Loucy (cell line): ENCODE measurements at regions not wholly inside any gene's neighbourhood (a gene's known extent, or its start where the extent isn't known, plus 50 kb on each side); places are given as distances from the start of the nearest gene placed in this dataset.

Source experiments
- H2AFZ ChIP-seq: fragments of 200-600 bp; sonication (generic); 2 replicates; pipeline ENCODE4 v1.6.0; 2016; ENCODE audit warnings: antibody characterized with exemption, mild to moderate bottlenecking, low read length, moderate library complexity
- H3F3A ChIP-seq: fragments of 200-600 bp; 2 replicates; pipeline ENCODE4 v1.6.0; 2016; ENCODE audit warnings: antibody characterized with exemption, low read depth, mild to moderate bottlenecking
- H3K27me3 ChIP-seq: fragments of 200-600 bp; sonication (generic); 2 replicates; pipeline ENCODE4 v1.6.1; 2014; ENCODE audit warnings: low read length, mild to moderate bottlenecking; ENCODE audit not compliant: insufficient read depth, poor library complexity, severe bottlenecking
- H3K36me3 ChIP-seq: fragments of 200-600 bp; sonication (generic); 2 replicates; pipeline ENCODE4 v1.6.1; 2016; ENCODE audit warnings: low read length; ENCODE audit not compliant: insufficient read depth
- H3K4me1 ChIP-seq: fragments of 200-600 bp; sonication (generic); 2 replicates; pipeline ENCODE4 v1.5.1; 2014; ENCODE audit warnings: low read length, mild to moderate bottlenecking; ENCODE audit not compliant: insufficient read depth, poor library complexity, severe bottlenecking
- H3K4me2 ChIP-seq: fragments of 200-600 bp; sonication (generic); 2 replicates; pipeline ENCODE4 v1.6.0; 2014; ENCODE audit warnings: antibody characterized with exemption, low read length, low read depth, mild to moderate bottlenecking; ENCODE audit not compliant: poor library complexity, severe bottlenecking
- H3K4me3 ChIP-seq: fragments of 200-600 bp; sonication (generic); 2 replicates; pipeline ENCODE4 v1.5.1; 2014; ENCODE audit warnings: low read length, mild to moderate bottlenecking, mixed read lengths; ENCODE audit not compliant: poor library complexity, severe bottlenecking
- H3K79me2 ChIP-seq: fragments of 200-600 bp; sonication (generic); 2 replicates; pipeline ENCODE4 v1.6.1; 2014; ENCODE audit warnings: low read length; ENCODE audit not compliant: insufficient read depth
- H3K9ac ChIP-seq: fragments of 200-600 bp; sonication (generic); 2 replicates; pipeline ENCODE4 v1.6.0; 2014; ENCODE audit warnings: mild to moderate bottlenecking, low read depth, low read length, moderate library complexity; ENCODE audit not compliant: poor library complexity, severe bottlenecking
- H3K9me2 ChIP-seq: fragments of 200-600 bp; sonication (generic); replicated peaks from 2 replicates; pipeline ENCODE4 v1.6.1; 2016; ENCODE audit warnings: low read depth, low read length, mixed read lengths
- H3K9me3 ChIP-seq: fragments of 200-600 bp; sonication (generic); 2 replicates; pipeline ENCODE4 v1.6.1; 2014; ENCODE audit warnings: mild to moderate bottlenecking, antibody characterized with exemption, low read length, low read depth; ENCODE audit not compliant: insufficient read depth
- H4K20me1 ChIP-seq: fragments of 200-600 bp; sonication (generic); 2 replicates; pipeline ENCODE4 v1.6.0; 2014; ENCODE audit warnings: antibody characterized with exemption, low read length, mild to moderate bottlenecking; ENCODE audit not compliant: insufficient read depth, poor library complexity, severe bottlenecking
- CTCF ChIP-seq: fragments of 200-600 bp; sonication (generic); conservative IDR thresholded peaks from 2 replicates; pipeline ENCODE4 v1.5.1; 2014; ENCODE audit warnings: mild to moderate bottlenecking, antibody characterized with exemption, low read length
- EZH2phosphoT487 ChIP-seq: fragments of 200-600 bp; IDR thresholded peaks from 2 replicates; pipeline ENCODE4 v1.6.1; 2018; ENCODE audit warnings: antibody characterized with exemption, mild to moderate bottlenecking, moderate library complexity, borderline replicate concordance

- peaks cover 2% of the 10 kb centered on the region; the same call in 1 of the 2 replicates for H3K9me3 ChIP-seq
- no peaks in the 10 kb centered on the region for H3K9me2 ChIP-seq
- H3K79me2 ChIP-seq: no peaks in the 10 kb centered on the region
- no peak overlapping the region for H3K4me3 ChIP-seq
- no peak overlapping the region for H2AFZ ChIP-seq
- no peak for TF ChIP-seq EZH2phosphoT487
- TF ChIP-seq CTCF: no peak
- H3F3A ChIP-seq: no peaks in the 10 kb centered on the region
- H4K20me1 ChIP-seq: no peaks in the 10 kb centered on the region
- H3K36me3 ChIP-seq: no peaks in the 10 kb centered on the region
- H3K4me2 ChIP-seq: no peak overlapping the region
- H3K9ac ChIP-seq: no peak overlapping the region
- H3K4me1 ChIP-seq: no peaks in the 10 kb centered on the region
- no peaks in the 10 kb centered on the region for H3K27me3 ChIP-seq
Measured at GRCh38 chr3:25170021-25170420, 258.0 kb upstream of the RARB start.

GRCh38 chr3:25171118-25171807 is 256.8 kb upstream of the RARB start:
- Histone ChIP-seq H3F3A (no peaks in the 10 kb centered on the region), H3K9me2 (no peaks in the 10 kb centered on the region), H2AFZ (no peak overlapping the region), H3K4me3 (no peak overlapping the region), H3K4me2 (no peak overlapping the region), H3K27me3 (no peaks in the 10 kb centered on the region), H3K79me2 (no peaks in the 10 kb centered on the region), H3K9ac (no peak overlapping the region), H3K4me1 (no peaks in the 10 kb centered on the region), H4K20me1 (no peaks in the 10 kb centered on the region), H3K9me3 (peaks cover 2% of the 10 kb centered on the region; the same call in 1 of the 2 replicates), H3K36me3 (no peaks in the 10 kb centered on the region)
- no peak for TF ChIP-seq CTCF
- no peak for TF ChIP-seq EZH2phosphoT487

- H3K4me3 ChIP-seq: no peak overlapping the region
- TF ChIP-seq EZH2phosphoT487: no peak
- TF ChIP-seq CTCF: no peak
- no peaks in the 10 kb centered on the region for H3K27me3 ChIP-seq
- H3K36me3 ChIP-seq: no peaks in the 10 kb centered on the region
- no peaks in the 10 kb centered on the region for H3K4me1 ChIP-seq
- H3K9me3 ChIP-seq: peaks cover 2% of the 10 kb centered on the region; the same call in 1 of the 2 replicates
- no peak overlapping the region for H3K4me2 ChIP-seq
- no peak overlapping the region for H2AFZ ChIP-seq
- no peak overlapping the region for H3K9ac ChIP-seq
- H3F3A ChIP-seq: no peaks in the 10 kb centered on the region
- no peaks in the 10 kb centered on the region for H4K20me1 ChIP-seq
- no peaks in the 10 kb centered on the region for H3K79me2 ChIP-seq
- H3K9me2 ChIP-seq: no peaks in the 10 kb centered on the region
Measured at GRCh38 chr3:25171897-25172296, 256.2 kb upstream of the RARB start.
